ENCODE measurements at regions not wholly inside any gene's neighbourhood (a gene's known extent, or its start where the extent isn't known, plus 50 kb on each side); places are given as distances from the start of the nearest gene placed in this dataset.

DNA sequence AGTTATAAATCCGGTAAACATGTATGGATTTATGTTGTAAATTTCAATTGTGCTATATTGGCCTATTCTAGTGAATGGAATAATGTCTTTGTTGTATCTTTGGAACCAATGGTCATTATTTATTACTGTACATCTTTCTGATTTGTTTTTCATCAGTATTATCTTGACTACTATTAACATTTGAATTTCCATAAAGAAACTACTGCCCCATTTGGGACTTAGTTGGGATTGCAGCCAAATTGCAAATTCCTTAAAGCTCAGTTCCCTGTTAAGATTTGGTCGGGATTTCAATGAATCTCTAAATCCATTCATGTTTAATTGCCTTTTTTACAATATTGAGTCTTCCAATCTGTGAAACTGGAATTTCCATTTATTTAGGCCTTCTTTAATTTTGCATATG lies 822.4 kb upstream of the CADM2 start:
- H3K4me1 ChIP-seq (ENCODE audit: control insufficient read depth in 1 of 2, insufficient read depth in 2 of 2, low read length in 2 of 2): no peaks in the 10 kb centered on the region
- BruUV-seq (replicated peaks): no TSS peak
- H2AFZ ChIP-seq (ENCODE audit: low read depth, low read length, poor library complexity, severe bottlenecking): no peak overlapping the region
- TF ChIP-seq SRF (IDR thresholded peaks at IDR 0.05; ENCODE audit: low read depth) (no peak), ELF1 (IDR thresholded peaks at IDR 0.05; ENCODE audit: borderline replicate concordance, low read depth) (no peak), ZNF274 (IDR thresholded peaks at IDR 0.05; ENCODE audit: low read depth, low read length) (no peak), SP1 (IDR thresholded peaks at IDR 0.05; ENCODE audit: low read depth) (no peak)
- RAD21 ChIA-PET (ENCODE audit: low non-redundant PET in 1 of 2, low total read pairs in 2 of 2, uncharacterized antibody in 2 of 2, unreplicated experiment in 2 of 2): no interaction called here
- no peak overlapping the region for H3K4me2 ChIP-seq (ENCODE audit: low read length)
- no peaks in the 10 kb centered on the region for H3K9me2 ChIP-seq (ENCODE audit: insufficient read depth)
- no peak overlapping the region for H3K4me3 ChIP-seq (replicated peaks in 1 of 2; ENCODE audit: low read depth in 1 of 2, low read length in 2 of 2)
- POLR2A ChIA-PET: no interaction called here
- H3K9me3 ChIP-seq (ENCODE audit: control insufficient read depth in 1 of 2, insufficient read depth in 1 of 2, low read depth in 1 of 2, low read length in 2 of 2): peaks cover 10 to 11% of the 10 kb centered on the region in 2 experiments; a peak in 3 of 4 replicates
- intact Hi-C loops (cut with micrococcal nuclease): no loop called here
- H4K20me1 ChIP-seq (ENCODE audit: insufficient read depth): no peaks in the 10 kb centered on the region
- ATAC-seq (no peak), DNase-seq (ENCODE audit: low read depth, low spot score) (no peak)
- no peak overlapping the region for H3K27ac ChIP-seq (ENCODE audit: low read depth, low read length)
- H3K36me3 ChIP-seq (ENCODE audit: control insufficient read depth in 1 of 2, insufficient read depth in 2 of 2, low read length in 2 of 2): no peaks in the 10 kb centered on the region
- H3K9ac ChIP-seq (ENCODE audit: low read length): no peak overlapping the region
- CTCF ChIA-PET: no interaction called here
- no peaks in the 10 kb centered on the region for H3K79me2 ChIP-seq (ENCODE audit: insufficient read depth, low read length)
- H3K27me3 ChIP-seq (ENCODE audit: insufficient read depth, low read length): no peaks in the 10 kb centered on the region

DNA sequence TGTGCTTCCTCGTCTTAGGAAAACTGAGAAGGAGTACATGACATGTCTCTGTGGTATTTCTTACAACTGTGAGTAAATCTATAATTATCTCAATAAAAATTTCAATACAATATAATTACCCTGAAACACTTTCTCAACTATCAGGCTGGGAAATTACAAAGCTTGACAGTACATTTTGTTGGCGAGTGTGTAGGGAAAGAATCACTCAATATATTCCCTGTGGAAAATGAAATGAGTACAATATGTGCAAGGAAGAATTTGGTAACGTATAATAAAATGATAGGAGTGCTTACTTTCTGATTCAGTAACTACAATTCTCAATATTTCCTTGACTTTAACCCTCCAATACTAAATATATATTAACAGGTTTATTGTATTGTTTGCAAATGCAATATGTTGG lies 818.2 kb upstream of the CADM2 start:
- Histone ChIP-seq H3K4me1 (ENCODE audit: control insufficient read depth in 1 of 2, insufficient read depth in 2 of 2, low read length in 2 of 2) (no peaks in the 10 kb centered on the region), H4K20me1 (ENCODE audit: insufficient read depth) (no peaks in the 10 kb centered on the region), H3K9me2 (ENCODE audit: insufficient read depth) (no peaks in the 10 kb centered on the region), H3K27me3 (ENCODE audit: insufficient read depth, low read length) (no peaks in the 10 kb centered on the region), H3K9me3 (ENCODE audit: control insufficient read depth in 1 of 2, insufficient read depth in 1 of 2, low read depth in 1 of 2, low read length in 2 of 2) (peaks cover 7 to 8% of the 10 kb centered on the region in 2 experiments; a peak in 3 of 4 replicates), H3K79me2 (ENCODE audit: insufficient read depth, low read length) (no peaks in the 10 kb centered on the region), H2AFZ (ENCODE audit: low read depth, low read length, poor library complexity, severe bottlenecking) (no peak overlapping the region), H3K9ac (ENCODE audit: low read length) (no peak overlapping the region), H3K4me3 (replicated peaks in 1 of 2; ENCODE audit: low read depth in 1 of 2, low read length in 2 of 2) (no peak overlapping the region), H3K4me2 (ENCODE audit: low read length) (no peak overlapping the region), H3K27ac (ENCODE audit: low read depth, low read length) (no peak overlapping the region), H3K36me3 (ENCODE audit: control insufficient read depth in 1 of 2, insufficient read depth in 2 of 2, low read length in 2 of 2) (no peaks in the 10 kb centered on the region)
- intact Hi-C loops (cut with micrococcal nuclease): no loop called here
- ChIA-PET POLR2A (no interaction called here), RAD21 (ENCODE audit: low non-redundant PET in 1 of 2, low total read pairs in 2 of 2, uncharacterized antibody in 2 of 2, unreplicated experiment in 2 of 2) (no interaction called here), CTCF (no interaction called here)
- no peak for TF ChIP-seq SIN3A (IDR thresholded peaks at IDR 0.05; ENCODE audit: low read depth)
- no peak for TF ChIP-seq ZFX (IDR thresholded peaks at IDR 0.05)
- TF ChIP-seq, protein P1, sequence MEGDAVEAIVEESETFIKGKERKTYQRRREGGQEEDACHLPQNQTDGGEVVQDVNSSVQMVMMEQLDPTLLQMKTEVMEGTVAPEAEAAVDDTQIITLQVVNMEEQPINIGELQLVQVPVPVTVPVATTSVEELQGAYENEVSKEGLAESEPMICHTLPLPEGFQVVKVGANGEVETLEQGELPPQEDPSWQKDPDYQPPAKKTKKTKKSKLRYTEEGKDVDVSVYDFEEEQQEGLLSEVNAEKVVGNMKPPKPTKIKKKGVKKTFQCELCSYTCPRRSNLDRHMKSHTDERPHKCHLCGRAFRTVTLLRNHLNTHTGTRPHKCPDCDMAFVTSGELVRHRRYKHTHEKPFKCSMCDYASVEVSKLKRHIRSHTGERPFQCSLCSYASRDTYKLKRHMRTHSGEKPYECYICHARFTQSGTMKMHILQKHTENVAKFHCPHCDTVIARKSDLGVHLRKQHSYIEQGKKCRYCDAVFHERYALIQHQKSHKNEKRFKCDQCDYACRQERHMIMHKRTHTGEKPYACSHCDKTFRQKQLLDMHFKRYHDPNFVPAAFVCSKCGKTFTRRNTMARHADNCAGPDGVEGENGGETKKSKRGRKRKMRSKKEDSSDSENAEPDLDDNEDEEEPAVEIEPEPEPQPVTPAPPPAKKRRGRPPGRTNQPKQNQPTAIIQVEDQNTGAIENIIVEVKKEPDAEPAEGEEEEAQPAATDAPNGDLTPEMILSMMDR (IDR thresholded peaks at IDR 0.05 in 2 of 3, conservative IDR thresholded peaks at IDR 0.05 in 1 of 3; ENCODE audit: borderline replicate concordance in 1 of 3, insufficient read depth in 1 of 3, low read depth in 2 of 3, low read length in 2 of 3): no peak
- TF ChIP-seq, protein P2, sequence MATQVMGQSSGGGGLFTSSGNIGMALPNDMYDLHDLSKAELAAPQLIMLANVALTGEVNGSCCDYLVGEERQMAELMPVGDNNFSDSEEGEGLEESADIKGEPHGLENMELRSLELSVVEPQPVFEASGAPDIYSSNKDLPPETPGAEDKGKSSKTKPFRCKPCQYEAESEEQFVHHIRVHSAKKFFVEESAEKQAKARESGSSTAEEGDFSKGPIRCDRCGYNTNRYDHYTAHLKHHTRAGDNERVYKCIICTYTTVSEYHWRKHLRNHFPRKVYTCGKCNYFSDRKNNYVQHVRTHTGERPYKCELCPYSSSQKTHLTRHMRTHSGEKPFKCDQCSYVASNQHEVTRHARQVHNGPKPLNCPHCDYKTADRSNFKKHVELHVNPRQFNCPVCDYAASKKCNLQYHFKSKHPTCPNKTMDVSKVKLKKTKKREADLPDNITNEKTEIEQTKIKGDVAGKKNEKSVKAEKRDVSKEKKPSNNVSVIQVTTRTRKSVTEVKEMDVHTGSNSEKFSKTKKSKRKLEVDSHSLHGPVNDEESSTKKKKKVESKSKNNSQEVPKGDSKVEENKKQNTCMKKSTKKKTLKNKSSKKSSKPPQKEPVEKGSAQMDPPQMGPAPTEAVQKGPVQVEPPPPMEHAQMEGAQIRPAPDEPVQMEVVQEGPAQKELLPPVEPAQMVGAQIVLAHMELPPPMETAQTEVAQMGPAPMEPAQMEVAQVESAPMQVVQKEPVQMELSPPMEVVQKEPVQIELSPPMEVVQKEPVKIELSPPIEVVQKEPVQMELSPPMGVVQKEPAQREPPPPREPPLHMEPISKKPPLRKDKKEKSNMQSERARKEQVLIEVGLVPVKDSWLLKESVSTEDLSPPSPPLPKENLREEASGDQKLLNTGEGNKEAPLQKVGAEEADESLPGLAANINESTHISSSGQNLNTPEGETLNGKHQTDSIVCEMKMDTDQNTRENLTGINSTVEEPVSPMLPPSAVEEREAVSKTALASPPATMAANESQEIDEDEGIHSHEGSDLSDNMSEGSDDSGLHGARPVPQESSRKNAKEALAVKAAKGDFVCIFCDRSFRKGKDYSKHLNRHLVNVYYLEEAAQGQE (IDR thresholded peaks at IDR 0.05; ENCODE audit: low read depth): no peak
- no peak for TF ChIP-seq FOSL1 (IDR thresholded peaks at IDR 0.05; ENCODE audit: low read depth)
- TF ChIP-seq, protein P3, sequence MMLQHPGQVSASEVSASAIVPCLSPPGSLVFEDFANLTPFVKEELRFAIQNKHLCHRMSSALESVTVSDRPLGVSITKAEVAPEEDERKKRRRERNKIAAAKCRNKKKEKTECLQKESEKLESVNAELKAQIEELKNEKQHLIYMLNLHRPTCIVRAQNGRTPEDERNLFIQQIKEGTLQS (IDR thresholded peaks at IDR 0.05): no peak
- no peak for TF ChIP-seq EGR1 (IDR thresholded peaks at IDR 0.05; ENCODE audit: low read depth)
- TF ChIP-seq, protein P4, sequence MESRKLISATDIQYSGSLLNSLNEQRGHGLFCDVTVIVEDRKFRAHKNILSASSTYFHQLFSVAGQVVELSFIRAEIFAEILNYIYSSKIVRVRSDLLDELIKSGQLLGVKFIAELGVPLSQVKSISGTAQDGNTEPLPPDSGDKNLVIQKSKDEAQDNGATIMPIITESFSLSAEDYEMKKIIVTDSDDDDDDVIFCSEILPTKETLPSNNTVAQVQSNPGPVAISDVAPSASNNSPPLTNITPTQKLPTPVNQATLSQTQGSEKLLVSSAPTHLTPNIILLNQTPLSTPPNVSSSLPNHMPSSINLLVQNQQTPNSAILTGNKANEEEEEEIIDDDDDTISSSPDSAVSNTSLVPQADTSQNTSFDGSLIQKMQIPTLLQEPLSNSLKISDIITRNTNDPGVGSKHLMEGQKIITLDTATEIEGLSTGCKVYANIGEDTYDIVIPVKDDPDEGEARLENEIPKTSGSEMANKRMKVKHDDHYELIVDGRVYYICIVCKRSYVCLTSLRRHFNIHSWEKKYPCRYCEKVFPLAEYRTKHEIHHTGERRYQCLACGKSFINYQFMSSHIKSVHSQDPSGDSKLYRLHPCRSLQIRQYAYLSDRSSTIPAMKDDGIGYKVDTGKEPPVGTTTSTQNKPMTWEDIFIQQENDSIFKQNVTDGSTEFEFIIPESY (IDR thresholded peaks at IDR 0.05; ENCODE audit: extremely low read depth, insufficient replicate concordance, low read length): no peak
- no peak for TF ChIP-seq EZH2phosphoT487 (IDR thresholded peaks at IDR 0.05; ENCODE audit: borderline replicate concordance)
- DNase-seq (ENCODE audit: low read depth, low spot score) (no peak), ATAC-seq (no peak)
- BruUV-seq (replicated peaks): no TSS peak
